PFSK-1 (cell line): ENCODE measurements at regions not wholly inside any gene's neighbourhood (a gene's known extent, or its start where the extent isn't known, plus 50 kb on each side); places are given as distances from the start of the nearest gene placed in this dataset.

Source experiments
- POLR2AphosphoS5 ChIP-seq: IDR thresholded peaks from 2 replicates; pipeline ENCODE4 v1.6.1; 2012; ENCODE audit warnings: low read depth, mild to moderate bottlenecking, control low read depth, low read length, moderate library complexity
- TAF1 ChIP-seq: IDR thresholded peaks from 2 replicates; pipeline ENCODE4 v1.6.1; 2012; ENCODE audit warnings: low read length, control low read depth, borderline replicate concordance; ENCODE audit not compliant: insufficient read depth
- TF ChIP-seq, protein P1 (sequence below), 2 experiments: IDR thresholded peaks; 2 replicates each; pipeline versions ENCODE4 v1.6.1 to v1.8.0; 2011 to 2012; ENCODE audit warnings: low read depth in 2 of 2, low read length in 2 of 2, control low read depth in 1 of 2, inconsistent platforms in 1 of 2, mild to moderate bottlenecking in 1 of 2, moderate library complexity in 1 of 2; ENCODE audit not compliant: insufficient read depth in 1 of 2

DNA sequence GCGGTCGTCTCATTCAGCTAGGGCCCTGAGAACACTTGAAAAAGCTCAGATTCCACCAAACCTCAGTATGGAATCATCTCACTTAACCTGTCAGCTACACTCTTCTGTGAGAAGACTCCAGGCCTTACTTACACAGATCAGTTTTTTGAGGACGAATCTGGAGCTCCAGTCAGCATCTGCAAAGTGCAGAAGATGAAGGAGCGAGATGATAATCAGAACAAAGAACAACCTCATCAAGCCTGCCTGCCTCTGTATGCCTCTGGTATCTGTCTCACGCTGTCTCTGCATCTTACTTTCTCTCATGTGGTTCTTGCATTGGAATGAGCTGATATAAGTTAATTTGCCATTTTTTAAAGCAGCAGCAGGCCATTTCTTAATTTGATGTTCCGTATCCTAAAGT is 444.1 kb upstream of the LRATD1 start:
- TF ChIP-seq, protein P1, sequence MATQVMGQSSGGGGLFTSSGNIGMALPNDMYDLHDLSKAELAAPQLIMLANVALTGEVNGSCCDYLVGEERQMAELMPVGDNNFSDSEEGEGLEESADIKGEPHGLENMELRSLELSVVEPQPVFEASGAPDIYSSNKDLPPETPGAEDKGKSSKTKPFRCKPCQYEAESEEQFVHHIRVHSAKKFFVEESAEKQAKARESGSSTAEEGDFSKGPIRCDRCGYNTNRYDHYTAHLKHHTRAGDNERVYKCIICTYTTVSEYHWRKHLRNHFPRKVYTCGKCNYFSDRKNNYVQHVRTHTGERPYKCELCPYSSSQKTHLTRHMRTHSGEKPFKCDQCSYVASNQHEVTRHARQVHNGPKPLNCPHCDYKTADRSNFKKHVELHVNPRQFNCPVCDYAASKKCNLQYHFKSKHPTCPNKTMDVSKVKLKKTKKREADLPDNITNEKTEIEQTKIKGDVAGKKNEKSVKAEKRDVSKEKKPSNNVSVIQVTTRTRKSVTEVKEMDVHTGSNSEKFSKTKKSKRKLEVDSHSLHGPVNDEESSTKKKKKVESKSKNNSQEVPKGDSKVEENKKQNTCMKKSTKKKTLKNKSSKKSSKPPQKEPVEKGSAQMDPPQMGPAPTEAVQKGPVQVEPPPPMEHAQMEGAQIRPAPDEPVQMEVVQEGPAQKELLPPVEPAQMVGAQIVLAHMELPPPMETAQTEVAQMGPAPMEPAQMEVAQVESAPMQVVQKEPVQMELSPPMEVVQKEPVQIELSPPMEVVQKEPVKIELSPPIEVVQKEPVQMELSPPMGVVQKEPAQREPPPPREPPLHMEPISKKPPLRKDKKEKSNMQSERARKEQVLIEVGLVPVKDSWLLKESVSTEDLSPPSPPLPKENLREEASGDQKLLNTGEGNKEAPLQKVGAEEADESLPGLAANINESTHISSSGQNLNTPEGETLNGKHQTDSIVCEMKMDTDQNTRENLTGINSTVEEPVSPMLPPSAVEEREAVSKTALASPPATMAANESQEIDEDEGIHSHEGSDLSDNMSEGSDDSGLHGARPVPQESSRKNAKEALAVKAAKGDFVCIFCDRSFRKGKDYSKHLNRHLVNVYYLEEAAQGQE (IDR thresholded peaks at IDR 0.05; ENCODE audit: insufficient read depth in 1 of 2, low read depth in 2 of 2, low read length in 2 of 2), result no peak
- TF ChIP-seq POLR2AphosphoS5 (no peak), TAF1 (no peak)
